OCI-LY3 (cell line): ENCODE measurements at regions not wholly inside any gene's neighbourhood (a gene's known extent, or its start where the extent isn't known, plus 50 kb on each side); places are given as distances from the start of the nearest gene placed in this dataset.

Experiments used
- H2AFZ ChIP-seq: fragments of 200-600, 300-600 bp; shearing (Covaris generic); 2 replicates; pipeline ENCODE4 v1.6.0; 2014; ENCODE audit warnings: antibody characterized with exemption, low read depth, low read length
- H3K27ac ChIP-seq: fragments of 200-600, 300-600 bp; sonication (generic); 2 replicates; pipeline ENCODE4 v1.5.1; 2014; ENCODE audit warnings: mild to moderate bottlenecking, low read length, moderate library complexity, mixed read lengths
- H3K27me3 ChIP-seq: fragments of 200-600, 300-600 bp; sonication (generic); 2 replicates; pipeline ENCODE4 v1.6.1; 2014; ENCODE audit warnings: low read depth, low read length, mixed read lengths
- H3K36me3 ChIP-seq: fragments of 200-600, 300-600 bp; sonication (generic); replicated peaks from 2 replicates; pipeline ENCODE3; 2014; ENCODE audit warnings: low read depth, low read length, mixed read lengths
- H3K4me1 ChIP-seq: fragments of 300-600, 200-600 bp; sonication (generic); 2 replicates; pipeline ENCODE4 v1.6.1; 2014; ENCODE audit warnings: low read length, mixed read lengths
- H3K4me2 ChIP-seq: fragments of 200-600, 300-600 bp; sonication (generic); 2 replicates; pipeline ENCODE4 v1.6.1; 2014; ENCODE audit warnings: low read length, mixed read lengths
- H3K4me3 ChIP-seq: fragments of 300-600, 200-600 bp; sonication (generic); 2 replicates; pipeline ENCODE4 v1.5.1; 2014; ENCODE audit warnings: antibody characterized with exemption, mild to moderate bottlenecking, low read length, moderate library complexity
- H3K79me2 ChIP-seq: fragments of 300-600, 200-600 bp; shearing (Covaris generic); 2 replicates; pipeline ENCODE4 v1.6.1; 2014; ENCODE audit warnings: mild to moderate bottlenecking, low read length, mixed read lengths
- H3K9ac ChIP-seq: fragments of 300-600, 200-600 bp; shearing (Covaris generic); 2 replicates; pipeline ENCODE4 v1.6.0; 2014; ENCODE audit warnings: mild to moderate bottlenecking, low read length, moderate library complexity
- H3K9me3 ChIP-seq: fragments of 200-600, 300-600 bp; shearing (Covaris generic); 2 replicates; pipeline ENCODE4 v1.6.1; 2014; ENCODE audit warnings: low read length, mixed read lengths; ENCODE audit not compliant: insufficient read depth
- H4K20me1 ChIP-seq: fragments of 200-600, 300-600 bp; sonication (generic); 2 replicates; pipeline ENCODE4 v1.6.1; 2016; ENCODE audit warnings: low read length, mixed read lengths; ENCODE audit not compliant: insufficient read depth
- CTCF ChIP-seq: fragments of 200-600, 300-600 bp; sonication (generic); IDR thresholded peaks from 2 replicates; pipeline ENCODE4 v1.5.1; 2014; ENCODE audit warnings: antibody characterized with exemption, low read length, low read depth
- EZH2phosphoT487 ChIP-seq: fragments of 200-600 bp; shearing (Covaris generic); IDR thresholded peaks from 2 replicates; pipeline ENCODE4 v1.6.1; 2018; ENCODE audit warnings: antibody characterized with exemption, mixed run types, low read depth

GRCh38 chr14:24744641-24745040 lies 110.7 kb upstream of the GZMB start:
- H3K4me2 ChIP-seq, result no peak overlapping the region
- no peak overlapping the region for H3K9ac ChIP-seq
- H3K9me3 ChIP-seq, result no peaks in the 10 kb centered on the region
- H4K20me1 ChIP-seq, result no peaks in the 10 kb centered on the region
- no peak overlapping the region for H2AFZ ChIP-seq
- no peaks in the 10 kb centered on the region for H3K36me3 ChIP-seq
- no peak for TF ChIP-seq EZH2phosphoT487
- TF ChIP-seq CTCF, result no peak
- no peaks in the 10 kb centered on the region for H3K4me1 ChIP-seq
- H3K27ac ChIP-seq, result no peak overlapping the region
- no peak overlapping the region for H3K4me3 ChIP-seq
- peaks cover 14% of the 10 kb centered on the region; the same call in 1 of the 2 replicates for H3K27me3 ChIP-seq
- no peaks in the 10 kb centered on the region for H3K79me2 ChIP-seq

GRCh38 chr14:24741871-24742270 lies 107.9 kb upstream of the GZMB start:
- H3K79me2 ChIP-seq, result no peaks in the 10 kb centered on the region
- TF ChIP-seq CTCF, result no peak
- no peak for TF ChIP-seq EZH2phosphoT487
- H3K27me3 ChIP-seq, result no peaks in the 10 kb centered on the region
- H3K4me1 ChIP-seq, result no peaks in the 10 kb centered on the region
- H3K9me3 ChIP-seq, result no peaks in the 10 kb centered on the region
- no peak overlapping the region for H3K4me2 ChIP-seq
- H3K36me3 ChIP-seq, result no peaks in the 10 kb centered on the region
- no peaks in the 10 kb centered on the region for H4K20me1 ChIP-seq
- H3K27ac ChIP-seq, result no peak overlapping the region
- no peak overlapping the region for H3K9ac ChIP-seq
- H2AFZ ChIP-seq, result no peak overlapping the region
- H3K4me3 ChIP-seq, result no peak overlapping the region

- no peaks in the 10 kb centered on the region for H3K9me3 ChIP-seq
- no peak overlapping the region for H3K4me3 ChIP-seq
- no peaks in the 10 kb centered on the region for H3K27me3 ChIP-seq
- no peaks in the 10 kb centered on the region for H4K20me1 ChIP-seq
- H3K4me1 ChIP-seq, result no peaks in the 10 kb centered on the region
- H2AFZ ChIP-seq, result no peak overlapping the region
- no peak overlapping the region for H3K27ac ChIP-seq
- no peaks in the 10 kb centered on the region for H3K79me2 ChIP-seq
- H3K36me3 ChIP-seq, result no peaks in the 10 kb centered on the region
- no peak for TF ChIP-seq EZH2phosphoT487
- no peak for TF ChIP-seq CTCF
- H3K4me2 ChIP-seq, result no peak overlapping the region
- no peak overlapping the region for H3K9ac ChIP-seq
Measured at GRCh38 chr14:24735984-24736630, 102.1 kb upstream of the GZMB start.

- Histone ChIP-seq H3K79me2 (no peaks in the 10 kb centered on the region), H2AFZ (0 out of 2 replicates have a peak overlapping the region, but pooled peaks have one; percentile 68), H3K9me3 (no peaks in the 10 kb centered on the region), H3K27ac (no peak overlapping the region), H3K36me3 (no peaks in the 10 kb centered on the region), H3K4me1 (no peaks in the 10 kb centered on the region), H3K9ac (no peak overlapping the region), H3K4me2 (no peak overlapping the region), H4K20me1 (no peaks in the 10 kb centered on the region), H3K4me3 (no peak overlapping the region), H3K27me3 (no peaks in the 10 kb centered on the region)
- TF ChIP-seq CTCF, result peak; percentile 89
- no peak for TF ChIP-seq EZH2phosphoT487
Measured at GRCh38 chr14:24734917-24735500, 101.0 kb upstream of the GZMB start.
